PC-9 (cell line): ENCODE measurements at regions not wholly inside any gene's neighbourhood (a gene's known extent, or its start where the extent isn't known, plus 50 kb on each side); places are given as distances from the start of the nearest gene placed in this dataset.

Experiments used
- EZH2 ChIP-seq: fragments of 200-600 bp; sonication (generic); IDR thresholded peaks from 2 replicates; pipeline ENCODE4 v1.8.0; 2017; ENCODE audit warnings: antibody characterized with exemption, low read depth
- TF ChIP-seq, protein P1 (sequence below): fragments of 200-600 bp; sonication (generic); conservative IDR thresholded peaks from 2 replicates; pipeline ENCODE4 v1.6.1; 2017; ENCODE audit warnings: mixed run types, antibody characterized with exemption, mild to moderate bottlenecking, moderate library complexity

DNA sequence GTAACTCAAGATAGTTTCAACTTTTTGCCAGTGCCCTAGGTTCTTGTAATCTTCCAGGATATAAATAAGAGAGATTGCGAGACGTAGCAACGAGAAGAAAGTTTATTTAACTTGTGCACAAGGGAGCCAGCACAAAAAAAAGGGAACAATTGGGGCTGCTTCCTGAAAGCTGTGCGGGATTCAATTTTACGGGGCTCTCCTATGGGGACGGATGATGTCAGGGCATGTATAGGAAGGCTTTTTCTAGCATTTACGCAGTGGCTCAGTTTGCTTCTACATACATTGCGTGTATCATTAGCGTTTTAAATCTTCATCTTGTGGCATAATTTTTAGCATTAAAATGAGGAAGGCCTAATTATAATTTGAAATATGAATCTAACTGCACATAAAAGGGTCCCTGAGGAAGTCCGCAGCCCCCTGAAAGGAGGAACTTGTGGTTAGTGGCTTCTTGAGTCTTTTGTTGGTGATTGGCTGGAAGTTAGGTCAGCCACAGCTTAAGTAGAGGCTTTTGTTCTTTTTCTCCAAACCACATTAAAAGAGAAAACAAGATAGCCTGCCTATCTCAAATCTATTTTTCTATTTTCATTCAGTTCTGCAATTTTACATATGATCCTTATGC lies 668.2 kb upstream of the NDST4 start:
- TF ChIP-seq, protein P1, sequence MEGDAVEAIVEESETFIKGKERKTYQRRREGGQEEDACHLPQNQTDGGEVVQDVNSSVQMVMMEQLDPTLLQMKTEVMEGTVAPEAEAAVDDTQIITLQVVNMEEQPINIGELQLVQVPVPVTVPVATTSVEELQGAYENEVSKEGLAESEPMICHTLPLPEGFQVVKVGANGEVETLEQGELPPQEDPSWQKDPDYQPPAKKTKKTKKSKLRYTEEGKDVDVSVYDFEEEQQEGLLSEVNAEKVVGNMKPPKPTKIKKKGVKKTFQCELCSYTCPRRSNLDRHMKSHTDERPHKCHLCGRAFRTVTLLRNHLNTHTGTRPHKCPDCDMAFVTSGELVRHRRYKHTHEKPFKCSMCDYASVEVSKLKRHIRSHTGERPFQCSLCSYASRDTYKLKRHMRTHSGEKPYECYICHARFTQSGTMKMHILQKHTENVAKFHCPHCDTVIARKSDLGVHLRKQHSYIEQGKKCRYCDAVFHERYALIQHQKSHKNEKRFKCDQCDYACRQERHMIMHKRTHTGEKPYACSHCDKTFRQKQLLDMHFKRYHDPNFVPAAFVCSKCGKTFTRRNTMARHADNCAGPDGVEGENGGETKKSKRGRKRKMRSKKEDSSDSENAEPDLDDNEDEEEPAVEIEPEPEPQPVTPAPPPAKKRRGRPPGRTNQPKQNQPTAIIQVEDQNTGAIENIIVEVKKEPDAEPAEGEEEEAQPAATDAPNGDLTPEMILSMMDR: no peak
- TF ChIP-seq EZH2: no peak
